IMR-90 (cell line): ENCODE measurements at regions not wholly inside any gene's neighbourhood (a gene's known extent, or its start where the extent isn't known, plus 50 kb on each side); places are given as distances from the start of the nearest gene placed in this dataset.

Experiments used
- ATAC-seq: fragments of 200-7000 bp; cut with Tn5 transposase; 2 replicates; pipeline ENCODE4 v1.9.1; 2020; ENCODE audit warnings: low read depth, mild to moderate bottlenecking, moderate library complexity
- BruUV-seq: library from RNA; stranded (reverse); fragments of 400-500 nt; replicated peaks from 2 replicates; lab custom pipeline; 2021; lab: Mats Ljungman, UMichigan
- CTCF ChIA-PET: fragments of 300-600 bp; formaldehyde crosslinking; extraction: SDS; loops from one replicate; lab custom pipeline; 2021; ENCODE audit warnings: antibody characterized with exemption; lab: Yijun Ruan, JAX
- POLR2A ChIA-PET: fragments of 300-600 bp; sonication (Branson Sonifier 250); formaldehyde crosslinking; loops from one replicate; lab custom pipeline; 2022; ENCODE audit warnings: antibody characterized with exemption; ENCODE audit not compliant: unreplicated experiment; lab: Charles Lee
- DNase-seq: peaks from one replicate; pipeline ENCODE4 v3.0.0; 2013
- H2AFZ ChIP-seq: replicated peaks from 2 replicates; pipeline ENCODE3; 2013; ENCODE audit warnings: low read length, mild to moderate bottlenecking; ENCODE audit not compliant: poor library complexity
- H2AK5ac ChIP-seq: 2 replicates; pipeline ENCODE4 v1.6.1; 2013; ENCODE audit warnings: low read depth, low read length, inconsistent platforms
- H2AK9ac ChIP-seq: replicated peaks from 2 replicates; pipeline ENCODE3; 2013; ENCODE audit warnings: mild to moderate bottlenecking, low read depth, low read length, moderate library complexity; ENCODE audit not compliant: poor library complexity
- H2BK120ac ChIP-seq: 2 replicates; pipeline ENCODE4 v1.6.1; 2013; ENCODE audit warnings: low read depth, low read length, inconsistent platforms
- H2BK15ac ChIP-seq: 3 replicates; pipeline ENCODE4 v1.6.1; 2013; ENCODE audit warnings: low read depth, low read length, inconsistent platforms
- H2BK20ac ChIP-seq: 2 replicates; pipeline ENCODE4 v1.6.1; 2013; ENCODE audit warnings: low read depth, mild to moderate bottlenecking, inconsistent platforms, low read length, moderate library complexity
- H2BK5ac ChIP-seq: 2 replicates; pipeline ENCODE4 v1.6.1; 2013; ENCODE audit warnings: mild to moderate bottlenecking, low read depth, low read length, inconsistent platforms; ENCODE audit not compliant: poor library complexity, severe bottlenecking
- H3K14ac ChIP-seq: replicated peaks from 2 replicates; pipeline ENCODE4 v1.6.1; 2013; ENCODE audit warnings: low read depth, low read length, inconsistent platforms
- H3K18ac ChIP-seq: 2 replicates; pipeline ENCODE4 v1.6.1; 2013; ENCODE audit warnings: low read depth, low read length, control low read depth
- H3K23ac ChIP-seq: 2 replicates; pipeline ENCODE4 v1.6.1; 2013; ENCODE audit warnings: low read depth, low read length, inconsistent platforms
- H3K27ac ChIP-seq: 2 replicates; pipeline ENCODE4 v1.5.1; 2013; ENCODE audit warnings: mild to moderate bottlenecking, control low read depth, low read length; ENCODE audit not compliant: insufficient read depth
- H3K27me3 ChIP-seq: 2 replicates; pipeline ENCODE4 v1.6.1; 2013; ENCODE audit warnings: low read length; ENCODE audit not compliant: control insufficient read depth, insufficient read depth
- H3K36me3 ChIP-seq: 2 replicates; pipeline ENCODE4 v1.6.1; 2013; ENCODE audit warnings: low read length, mixed read lengths; ENCODE audit not compliant: control insufficient read depth, insufficient read depth
- H3K4ac ChIP-seq: 2 replicates; pipeline ENCODE4 v1.6.1; 2013; ENCODE audit warnings: low read depth, low read length, inconsistent platforms
- H3K4me1 ChIP-seq: 2 replicates; pipeline ENCODE4 v1.6.1; 2013; ENCODE audit warnings: low read length, mixed read lengths; ENCODE audit not compliant: control insufficient read depth, insufficient read depth
- H3K4me2 ChIP-seq: 2 replicates; pipeline ENCODE4 v1.6.1; 2013; ENCODE audit warnings: low read depth, mild to moderate bottlenecking, control low read depth, low read length, moderate library complexity
- H3K4me3 ChIP-seq: 2 replicates; pipeline ENCODE4 v1.5.1; 2013; ENCODE audit warnings: low read depth, mild to moderate bottlenecking, control low read depth, low read length, moderate library complexity; ENCODE audit not compliant: insufficient read depth
- H3K56ac ChIP-seq: 2 replicates; pipeline ENCODE4 v1.6.1; 2013; ENCODE audit warnings: low read length, inconsistent platforms; ENCODE audit not compliant: insufficient read depth; ENCODE audit errors: extremely low read depth
- H3K79me1 ChIP-seq, 2 experiments: 2 replicates each; pipeline ENCODE4 v1.6.1; 2013; ENCODE audit warnings: low read length in 2 of 2, inconsistent platforms in 1 of 2, low read depth in 1 of 2
- H3K9ac ChIP-seq: 2 replicates; pipeline ENCODE4 v1.6.1; 2013; ENCODE audit warnings: low read depth, low read length, control low read depth
- H3K9me1 ChIP-seq: 2 replicates; pipeline ENCODE4 v1.6.1; 2013; ENCODE audit warnings: low read length, inconsistent platforms; ENCODE audit not compliant: insufficient read depth
- H3K9me3 ChIP-seq: 2 replicates; pipeline ENCODE4 v1.6.1; 2013; ENCODE audit warnings: low read length; ENCODE audit not compliant: control insufficient read depth, insufficient read depth
- H4K20me1 ChIP-seq: 2 replicates; pipeline ENCODE4 v1.6.1; 2013; ENCODE audit warnings: low read length, inconsistent platforms; ENCODE audit not compliant: insufficient read depth
- H4K5ac ChIP-seq: 2 replicates; pipeline ENCODE4 v1.6.1; 2013; ENCODE audit warnings: mild to moderate bottlenecking, low read depth, low read length, control low read depth
- H4K8ac ChIP-seq, 2 experiments: 2 replicates each; pipeline ENCODE4 v1.6.1; 2013; ENCODE audit warnings: low read depth in 2 of 2, low read length in 2 of 2, control low read depth in 1 of 2, inconsistent platforms in 1 of 2
- H4K91ac ChIP-seq: 2 replicates; pipeline ENCODE4 v1.6.1; 2013; ENCODE audit warnings: low read depth, low read length, inconsistent platforms; ENCODE audit not compliant: insufficient read depth
- CHD1 ChIP-seq: IDR thresholded peaks from 2 replicates; pipeline ENCODE4 v1.6.1; 2012; ENCODE audit warnings: low read depth, low read length, improper control_type of control experiment
- CTCF ChIP-seq: conservative IDR thresholded peaks from 2 replicates; pipeline ENCODE4 v1.5.1; 2012; ENCODE audit warnings: mild to moderate bottlenecking, low read depth, low read length, improper control_type of control experiment
- ELK1 ChIP-seq: fragments of 150-350 bp; IDR thresholded peaks from 2 replicates; pipeline ENCODE4 v1.6.1; 2016; ENCODE audit warnings: low read depth, mild to moderate bottlenecking, low read length, moderate library complexity, borderline replicate concordance
- MAFK ChIP-seq: IDR thresholded peaks from 2 replicates; pipeline ENCODE4 v1.6.1; 2012; ENCODE audit warnings: low read depth, low read length, improper control_type of control experiment
- MAZ ChIP-seq: IDR thresholded peaks from 2 replicates; pipeline ENCODE4 v1.6.1; 2012; ENCODE audit warnings: low read depth, mild to moderate bottlenecking, low read length, improper control_type of control experiment, moderate library complexity, borderline replicate concordance
- MXI1 ChIP-seq: IDR thresholded peaks from 2 replicates; pipeline ENCODE4 v1.6.1; 2012; ENCODE audit warnings: low read depth, mild to moderate bottlenecking, low read length, moderate library complexity, borderline replicate concordance
- NFE2L2 ChIP-seq: fragments of 150-350 bp; IDR thresholded peaks from 2 replicates; pipeline ENCODE4 v1.6.1; 2016; ENCODE audit warnings: low read depth, mild to moderate bottlenecking, low read length
- POLR2A ChIP-seq: IDR thresholded peaks from 2 replicates; pipeline ENCODE4 v1.6.1; 2012; ENCODE audit warnings: mild to moderate bottlenecking, low read depth, low read length
- RAD21 ChIP-seq: IDR thresholded peaks from 2 replicates; pipeline ENCODE4 v1.6.1; 2012; ENCODE audit warnings: low read length, improper control_type of control experiment
- SMC3 ChIP-seq: fragments of 150-350 bp; IDR thresholded peaks from 2 replicates; pipeline ENCODE4 v1.6.1; 2016; ENCODE audit warnings: low read depth, mild to moderate bottlenecking, antibody characterized with exemption, low read length, moderate library complexity
- USF2 ChIP-seq: fragments of 150-350 bp; IDR thresholded peaks from 2 replicates; pipeline ENCODE4 v1.6.1; 2017; ENCODE audit warnings: mild to moderate bottlenecking, antibody characterized with exemption, low read length, low read depth
- WGBS, 2 experiments: methylation state at CpG; one replicate each; pipeline versions ENCODE4 v1.1.5 to v1.1.7; 2013; ENCODE audit warnings: missing lambda C conversion rate in 2 of 2; ENCODE audit not compliant: insufficient read length in 1 of 2; ENCODE audit errors: extremely low coverage in 2 of 2; 5-methylcytosine and 5-hydroxymethylcytosine counted together
- dilution Hi-C: fragments of 300-500 bp; cut with HindIII; formaldehyde crosslinking; loops from one replicate; pipeline ENCODE4 v1.14.3; 2018; ENCODE audit warnings: low sequenced_read_pairs; ENCODE audit not compliant: unreplicated experiment
- in situ Hi-C: fragments of 300-500 bp; cut with MboI; formaldehyde crosslinking; loops from 3 replicates; pipeline ENCODE4 v1.14.3; 2019; ENCODE audit warnings: low sequenced_read_pairs, inconsistent platforms, mixed read lengths
- intact Hi-C: fragments of 100-400 bp; cut with micrococcal nuclease; formaldehyde crosslinking; loops from 2 replicates; pipeline ENCODE4 v1.10.0; 2022

- no peaks in the 10 kb centered on the region for H3K79me1 ChIP-seq
- no peak overlapping the region for H3K18ac ChIP-seq
- H2BK15ac ChIP-seq: no peak overlapping the region
- no peak overlapping the region for H3K4ac ChIP-seq
- H3K9ac ChIP-seq: no peak overlapping the region
- H3K27ac ChIP-seq: no peak overlapping the region
- intact Hi-C loops: no loop called here
- H3K4me2 ChIP-seq: no peak overlapping the region
- no peak overlapping the region for H3K14ac ChIP-seq
- H4K91ac ChIP-seq: no peak overlapping the region
- no peak overlapping the region for H2AFZ ChIP-seq
- H2BK120ac ChIP-seq: no peak overlapping the region
- H2BK20ac ChIP-seq: no peak overlapping the region
- H3K36me3 ChIP-seq: no peaks in the 10 kb centered on the region
- H2AK5ac ChIP-seq: no peak overlapping the region
- H3K4me1 ChIP-seq: no peaks in the 10 kb centered on the region
- H3K9me1 ChIP-seq: no peaks in the 10 kb centered on the region
- no peak overlapping the region for H4K8ac ChIP-seq
- no peak overlapping the region for H2BK5ac ChIP-seq
- no peak for TF ChIP-seq CTCF
- TF ChIP-seq RAD21: no peak
- no peak for TF ChIP-seq ELK1
- TF ChIP-seq MXI1: no peak
- no peak for TF ChIP-seq NFE2L2
- TF ChIP-seq MAZ: no peak
- TF ChIP-seq USF2: no peak
- TF ChIP-seq SMC3: no peak
- TF ChIP-seq POLR2A: no peak
- TF ChIP-seq CHD1: no peak
- no peak for TF ChIP-seq MAFK
- no peaks in the 10 kb centered on the region for H3K9me3 ChIP-seq
- ChIA-PET POLR2A (interaction anchor here (0.6 kb wide), 1 partner anchor 420 kb away, joined by 3 read pairs; no protein-coding TSS in a partner anchor), CTCF (no interaction called here)
- no peak overlapping the region for H3K23ac ChIP-seq
- no TSS peak for BruUV-seq
- WGBS, 2 experiments: 48 to 100% methylated on average over 1 to 3 of the region's 3 CpGs
- in situ Hi-C loops: no loop called here
- H3K27me3 ChIP-seq: peaks cover 18% of the 10 kb centered on the region
- ATAC-seq (no peak), DNase-seq (no peak)
- H4K5ac ChIP-seq: no peak overlapping the region
- no peak overlapping the region for H2AK9ac ChIP-seq
- dilution Hi-C loops: no loop called here
- H3K56ac ChIP-seq: no peak overlapping the region
- H3K4me3 ChIP-seq: no peak overlapping the region
- H4K20me1 ChIP-seq: no peaks in the 10 kb centered on the region
These were observed 272.5 kb upstream of the TNRC6C start for GRCh38 chr17:77685881-77686486.
